HEK293 (cell line): ENCODE measurements at regions not wholly inside any gene's neighbourhood (a gene's known extent, or its start where the extent isn't known, plus 50 kb on each side); places are given as distances from the start of the nearest gene placed in this dataset.
A peak's percentile ranks its signal among the peaks of the same experiment; 100 is the strongest.

Experiments used
- CTCF ChIA-PET: fragments of 350-600 bp; formaldehyde crosslinking; extraction: SDS; loops from one replicate; lab custom pipeline; 2021; ENCODE audit warnings: antibody characterized with exemption; lab: Yijun Ruan, JAX
- POLR2A ChIA-PET: fragments of 300-600 bp; formaldehyde crosslinking; extraction: SDS; loops from one replicate; lab custom pipeline; 2020; ENCODE audit warnings: antibody characterized with exemption, inconsistent platforms; lab: Yijun Ruan, JAX
- H3K27ac ChIP-seq: fragments of 200-500 bp; sonication (Bioruptor generic); 2 replicates; pipeline ENCODE4 v1.5.1; 2014; ENCODE audit warnings: low read depth, low read length, control low read depth, inconsistent platforms; ENCODE audit errors: extremely low read depth
- H3K36me3 ChIP-seq, 2 experiments: fragments of 200-500 bp in 1 of 2; sonication (Bioruptor generic) in 1 of 2; 1 replicate in 1 of 2; 2 replicates in 1 of 2; pipeline ENCODE4 v1.5.1; 2014 to 2017; ENCODE audit warnings: inconsistent platforms in 2 of 2, low read length in 2 of 2; ENCODE audit not compliant: control insufficient read depth in 2 of 2, insufficient read depth in 1 of 2
- H3K4me1 ChIP-seq: fragments of 200-500 bp; sonication (Bioruptor generic); 2 replicates; pipeline ENCODE4 v1.5.1; 2014; ENCODE audit warnings: mild to moderate bottlenecking, low read length, inconsistent platforms; ENCODE audit not compliant: control insufficient read depth, insufficient read depth
- H3K4me3 ChIP-seq: 2 replicates; pipeline ENCODE4 v1.5.1; 2011; ENCODE audit warnings: low read depth, mild to moderate bottlenecking, control low read depth, low read length, moderate library complexity
- H3K9me3 ChIP-seq: fragments of 200-500 bp; sonication (Bioruptor generic); 2 replicates; pipeline ENCODE4 v1.5.1; 2014; ENCODE audit warnings: low read depth, low read length, inconsistent platforms; ENCODE audit not compliant: control insufficient read depth, insufficient read depth
- MEIS1 ChIP-seq: sonication (generic); formaldehyde crosslinking; IDR thresholded peaks from 2 replicates; pipeline ENCODE4 v1.8.1; 2022; ENCODE audit warnings: missing genetic modification reagents, mild to moderate bottlenecking, borderline replicate concordance
- OSR2 ChIP-seq: fragments of 450-650 bp; formaldehyde crosslinking; IDR thresholded peaks from 2 replicates; pipeline ENCODE4 v1.5.1; 2016; ENCODE audit warnings: missing biosample characterization, missing genetic modification characterization
- RBAK ChIP-seq: fragments of 450-650 bp; formaldehyde crosslinking; IDR thresholded peaks from 2 replicates; pipeline ENCODE4 v1.5.1; 2016; ENCODE audit warnings: missing biosample characterization, missing genetic modification characterization
- SCRT2 ChIP-seq: fragments of 450-650 bp; formaldehyde crosslinking; IDR thresholded peaks from 2 replicates; pipeline ENCODE4 v1.5.1; 2016; ENCODE audit warnings: missing biosample characterization, missing genetic modification characterization
- SP2 ChIP-seq: fragments of 450-650 bp; formaldehyde crosslinking; IDR thresholded peaks from 2 replicates; pipeline ENCODE4 v1.5.1; 2016; ENCODE audit warnings: missing biosample characterization, missing genetic modification characterization
- ZBTB21 ChIP-seq: fragments of 450-650 bp; formaldehyde crosslinking; IDR thresholded peaks from 2 replicates; pipeline ENCODE4 v1.5.1; 2017; ENCODE audit warnings: missing biosample characterization, missing genetic modification characterization
- ZNF169 ChIP-seq: fragments of 450-650 bp; formaldehyde crosslinking; IDR thresholded peaks from 2 replicates; pipeline ENCODE4 v1.5.1; 2016; ENCODE audit warnings: missing biosample characterization, missing genetic modification characterization
- ZNF2 ChIP-seq: fragments of 450-650 bp; formaldehyde crosslinking; IDR thresholded peaks from 2 replicates; pipeline ENCODE4 v1.5.1; 2016; ENCODE audit warnings: missing biosample characterization, missing genetic modification characterization
- ZNF211 ChIP-seq: fragments of 450-650 bp; formaldehyde crosslinking; IDR thresholded peaks from 2 replicates; pipeline ENCODE4 v1.5.1; 2016; ENCODE audit warnings: low read depth, missing biosample characterization, missing genetic modification characterization
- ZNF248 ChIP-seq: fragments of 450-650 bp; formaldehyde crosslinking; IDR thresholded peaks from 2 replicates; pipeline ENCODE4 v1.5.1; 2017; ENCODE audit warnings: missing biosample characterization, missing genetic modification characterization
- ZNF350 ChIP-seq: fragments of 450-650 bp; formaldehyde crosslinking; IDR thresholded peaks from 2 replicates; pipeline ENCODE4 v1.5.0; 2017; ENCODE audit warnings: missing biosample characterization, mild to moderate bottlenecking, missing genetic modification characterization
- ZNF404 ChIP-seq: fragments of 450-650 bp; formaldehyde crosslinking; IDR thresholded peaks from 2 replicates; pipeline ENCODE4 v1.5.1; 2017; ENCODE audit warnings: missing biosample characterization, missing genetic modification characterization
- ZNF433 ChIP-seq: fragments of 450-650 bp; formaldehyde crosslinking; IDR thresholded peaks from 2 replicates; pipeline ENCODE4 v1.5.1; 2016; ENCODE audit warnings: missing biosample characterization, missing genetic modification characterization, low read depth
- ZNF654 ChIP-seq: fragments of 450-650 bp; formaldehyde crosslinking; IDR thresholded peaks from 2 replicates; pipeline ENCODE4 v1.5.1; 2016; ENCODE audit warnings: low read depth, missing biosample characterization, missing genetic modification characterization
- ZNF677 ChIP-seq: fragments of 450-650 bp; IDR thresholded peaks from 2 replicates; pipeline ENCODE4 v1.5.0; 2018; ENCODE audit warnings: missing biosample characterization, mild to moderate bottlenecking, missing genetic modification characterization, moderate library complexity
- ZNF785 ChIP-seq: fragments of 450-650 bp; formaldehyde crosslinking; IDR thresholded peaks from 2 replicates; pipeline ENCODE4 v1.5.1; 2016; ENCODE audit warnings: missing biosample characterization, missing genetic modification characterization
- ZSCAN30 ChIP-seq: fragments of 450-650 bp; IDR thresholded peaks from 2 replicates; pipeline ENCODE4 v1.5.1; 2018; ENCODE audit warnings: missing biosample characterization, mild to moderate bottlenecking, missing genetic modification characterization, moderate library complexity
- TF ChIP-seq, protein P1 (sequence below): fragments of 450-650 bp; formaldehyde crosslinking; IDR thresholded peaks from 2 replicates; pipeline ENCODE4 v1.5.1; 2016; ENCODE audit warnings: missing biosample characterization, missing genetic modification characterization
- TF ChIP-seq, protein P2 (sequence below): fragments of 450-650 bp; formaldehyde crosslinking; IDR thresholded peaks from 2 replicates; pipeline ENCODE4 v1.5.1; 2016; ENCODE audit warnings: missing biosample characterization, missing genetic modification characterization
- TF ChIP-seq, protein P3 (sequence below): fragments of 450-650 bp; formaldehyde crosslinking; IDR thresholded peaks from 2 replicates; pipeline ENCODE4 v1.5.1; 2016; ENCODE audit warnings: missing biosample characterization, missing genetic modification characterization

DNA sequence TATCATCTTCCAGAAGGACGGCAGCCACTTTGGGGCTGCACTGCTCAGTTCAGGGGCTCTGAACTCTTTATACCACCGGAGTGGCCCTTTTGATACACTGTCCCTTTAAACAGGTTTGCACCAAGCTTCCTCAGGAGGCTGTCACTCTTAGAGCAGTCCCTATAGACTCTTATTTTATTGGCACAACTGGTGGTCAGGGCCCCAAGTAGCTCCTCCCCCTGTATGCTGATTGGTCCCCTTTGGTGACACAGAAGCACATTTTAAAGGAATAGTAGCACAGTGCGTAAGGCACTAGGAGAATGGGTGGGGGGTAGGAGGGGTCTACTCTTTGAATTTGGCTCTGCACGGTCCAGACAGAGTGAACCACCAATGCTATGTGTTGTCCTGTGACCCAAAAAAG is 122.6 kb upstream of the MLN start:
- CTCF ChIA-PET = interaction anchor here (0.7 kb wide), 1 partner anchor 237 kb away, joined by 3 read pairs; no protein-coding TSS in a partner anchor
- H3K9me3 ChIP-seq = no peaks in the 10 kb centered on the region
- no peak overlapping the region for H3K27ac ChIP-seq
- TF ChIP-seq SP2 (0 out of 2 replicates have a peak, but pooled peaks have one; percentile 22), ZNF785 (tag by site-specific recombination) (no peak)
- TF ChIP-seq, all 188 proteins: peak for 1
- Histone ChIP-seq H3K36me3 (no peaks in the 10 kb centered on the region), H3K4me1 (no peaks in the 10 kb centered on the region), H3K4me3 (no peak overlapping the region)
- POLR2A ChIA-PET = no interaction called here

DNA sequence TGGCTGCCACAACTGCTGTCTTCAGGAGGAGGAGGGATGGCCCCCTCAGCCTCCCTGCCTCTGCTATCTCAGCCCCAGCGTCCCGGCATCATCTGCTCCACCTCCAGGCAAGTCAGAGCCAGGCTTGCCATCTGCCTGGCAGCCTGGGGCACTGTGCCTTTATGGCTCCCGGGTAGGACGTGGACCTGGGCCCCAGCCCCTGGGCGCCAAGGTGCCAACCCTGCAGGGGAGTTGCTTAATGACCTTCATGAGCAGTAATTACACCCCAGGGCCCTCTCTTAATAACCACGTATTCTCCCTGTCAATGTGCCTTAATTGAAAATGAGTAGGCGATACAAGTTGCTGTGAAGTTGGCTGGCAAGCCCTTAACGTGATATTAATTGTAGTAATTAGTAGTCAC is 122.1 kb upstream of the MLN start:
- no peak for TF ChIP-seq OSR2 (tag by site-specific recombination)
- TF ChIP-seq, protein P1, sequence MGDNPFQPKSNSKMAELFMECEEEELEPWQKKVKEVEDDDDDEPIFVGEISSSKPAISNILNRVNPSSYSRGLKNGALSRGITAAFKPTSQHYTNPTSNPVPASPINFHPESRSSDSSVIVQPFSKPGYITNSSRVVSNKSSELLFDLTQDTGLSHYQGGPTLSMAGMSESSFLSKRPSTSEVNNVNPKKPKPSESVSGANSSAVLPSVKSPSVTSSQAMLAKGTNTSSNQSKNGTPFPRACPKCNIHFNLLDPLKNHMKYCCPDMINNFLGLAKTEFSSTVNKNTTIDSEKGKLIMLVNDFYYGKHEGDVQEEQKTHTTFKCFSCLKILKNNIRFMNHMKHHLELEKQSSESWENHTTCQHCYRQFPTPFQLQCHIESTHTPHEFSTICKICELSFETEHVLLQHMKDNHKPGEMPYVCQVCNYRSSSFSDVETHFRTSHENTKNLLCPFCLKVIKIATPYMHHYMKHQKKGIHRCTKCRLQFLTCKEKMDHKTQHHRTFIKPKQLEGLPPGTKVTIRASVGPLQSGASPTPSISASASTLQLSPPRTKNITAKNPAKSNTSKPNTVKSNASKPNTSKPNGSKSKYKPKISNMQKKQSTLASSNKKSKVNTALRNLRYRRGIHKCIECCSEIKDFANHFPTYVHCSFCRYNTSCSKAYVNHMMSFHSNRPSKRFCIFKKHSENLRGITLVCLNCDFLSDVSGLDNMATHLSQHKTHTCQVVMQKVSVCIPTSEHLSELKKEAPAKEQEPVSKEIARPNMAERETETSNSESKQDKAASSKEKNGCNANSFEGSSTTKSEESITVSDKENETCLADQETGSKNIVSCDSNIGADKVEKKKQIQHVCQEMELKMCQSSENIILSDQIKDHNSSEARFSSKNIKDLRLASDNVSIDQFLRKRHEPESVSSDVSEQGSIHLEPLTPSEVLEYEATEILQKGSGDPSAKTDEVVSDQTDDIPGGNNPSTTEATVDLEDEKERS = no peak
- no peaks in the 10 kb centered on the region for H3K9me3 ChIP-seq
- H3K36me3 ChIP-seq = no peaks in the 10 kb centered on the region
- H3K4me3 ChIP-seq = no peak overlapping the region
- no peak overlapping the region for H3K27ac ChIP-seq
- no peaks in the 10 kb centered on the region for H3K4me1 ChIP-seq
- POLR2A ChIA-PET = no interaction called here
- CTCF ChIA-PET = no interaction called here

DNA sequence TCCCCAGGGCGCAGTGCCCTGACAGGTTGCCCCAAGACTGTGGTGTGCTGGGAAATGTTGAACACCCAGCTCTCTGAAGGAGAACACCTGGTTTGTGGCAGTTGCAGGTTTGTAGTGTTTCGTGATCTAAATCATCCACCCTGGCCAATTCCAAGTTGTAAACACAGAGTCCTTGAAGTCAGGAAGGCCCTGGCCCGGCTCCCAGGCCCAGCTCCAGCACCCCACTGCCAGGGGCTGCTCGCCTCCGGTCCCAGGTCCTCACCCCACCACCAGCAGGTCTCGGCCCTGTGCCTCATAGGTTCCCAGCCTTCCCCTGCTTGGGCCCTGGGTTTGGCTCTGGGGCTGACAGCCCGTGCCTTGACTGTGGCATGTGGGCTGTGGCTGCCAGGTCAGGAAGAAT is 121.4 kb upstream of the MLN start:
- Histone ChIP-seq H3K27ac (no peak overlapping the region), H3K36me3 (no peaks in the 10 kb centered on the region), H3K9me3 (no peaks in the 10 kb centered on the region), H3K4me3 (no peak overlapping the region), H3K4me1 (no peaks in the 10 kb centered on the region)
- TF ChIP-seq RBAK (no peak), ZNF248 (tag by site-specific recombination) (no peak), ZNF350 (tag by site-specific recombination) (no peak), ZNF2 (tag by site-specific recombination) (no peak)
- TF ChIP-seq, protein P2, sequence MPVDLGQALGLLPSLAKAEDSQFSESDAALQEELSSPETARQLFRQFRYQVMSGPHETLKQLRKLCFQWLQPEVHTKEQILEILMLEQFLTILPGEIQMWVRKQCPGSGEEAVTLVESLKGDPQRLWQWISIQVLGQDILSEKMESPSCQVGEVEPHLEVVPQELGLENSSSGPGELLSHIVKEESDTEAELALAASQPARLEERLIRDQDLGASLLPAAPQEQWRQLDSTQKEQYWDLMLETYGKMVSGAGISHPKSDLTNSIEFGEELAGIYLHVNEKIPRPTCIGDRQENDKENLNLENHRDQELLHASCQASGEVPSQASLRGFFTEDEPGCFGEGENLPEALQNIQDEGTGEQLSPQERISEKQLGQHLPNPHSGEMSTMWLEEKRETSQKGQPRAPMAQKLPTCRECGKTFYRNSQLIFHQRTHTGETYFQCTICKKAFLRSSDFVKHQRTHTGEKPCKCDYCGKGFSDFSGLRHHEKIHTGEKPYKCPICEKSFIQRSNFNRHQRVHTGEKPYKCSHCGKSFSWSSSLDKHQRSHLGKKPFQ (tag by site-specific recombination) = no peak
- ChIA-PET POLR2A (no interaction called here), CTCF (interaction anchor here (0.5 to 0.6 kb wide), 2 partner anchors 93 to 200 kb away, joined by 4 to 8 read pairs; no protein-coding TSS in a partner anchor)

DNA sequence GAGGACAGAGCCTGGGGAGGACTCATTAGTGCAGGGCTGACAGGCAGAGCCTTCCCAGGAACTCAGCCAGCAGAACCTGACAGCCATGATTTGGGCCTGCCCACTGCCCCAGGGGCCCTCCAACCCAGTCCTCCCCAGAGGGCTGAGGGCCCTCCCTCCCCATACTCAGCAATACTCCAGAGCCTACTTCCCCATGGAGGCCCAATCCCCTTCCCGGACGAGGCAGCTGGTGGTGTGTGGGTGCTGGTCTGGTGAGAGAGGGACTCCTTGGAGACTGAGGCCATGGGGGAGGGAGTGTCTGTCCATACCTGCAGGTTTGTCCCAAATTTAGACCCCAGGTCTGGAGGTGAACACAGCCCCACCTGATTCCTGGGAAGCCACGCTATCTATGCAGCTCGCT is 120.9 kb upstream of the MLN start:
- no peaks in the 10 kb centered on the region for H3K9me3 ChIP-seq
- POLR2A ChIA-PET = no interaction called here
- CTCF ChIA-PET = interaction anchor here (0.6 kb wide), 1 partner anchor 200 kb away, joined by 8 read pairs; no protein-coding TSS in a partner anchor

More for the DNA sequence above, 120.9 kb upstream of the MLN start:
- Histone ChIP-seq H3K4me1 (no peaks in the 10 kb centered on the region), H3K36me3 (no peaks in the 10 kb centered on the region), H3K4me3 (no peak overlapping the region), H3K27ac (no peak overlapping the region)
- TF ChIP-seq ZNF433 (tag by site-specific recombination) = no peak
- no peak for TF ChIP-seq ZNF404 (tag by site-specific recombination)
- no peak for TF ChIP-seq ZNF677 (tag by site-specific recombination)
- no peak for TF ChIP-seq ZNF211 (tag by site-specific recombination)
- TF ChIP-seq, protein P3, sequence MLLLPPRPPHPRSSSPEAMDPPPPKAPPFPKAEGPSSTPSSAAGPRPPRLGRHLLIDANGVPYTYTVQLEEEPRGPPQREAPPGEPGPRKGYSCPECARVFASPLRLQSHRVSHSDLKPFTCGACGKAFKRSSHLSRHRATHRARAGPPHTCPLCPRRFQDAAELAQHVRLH (tag by site-specific recombination) = no peak
- TF ChIP-seq SCRT2 (tag by site-specific recombination) = no peak
- no peak for TF ChIP-seq ZNF169
- TF ChIP-seq ZNF654 (tag by site-specific recombination) = no peak
- no peak for TF ChIP-seq MEIS1 (CRISPR knock-in tag)
- TF ChIP-seq ZSCAN30 = no peak
- TF ChIP-seq ZBTB21 (tag by site-specific recombination) = no peak
